ENCODE measurements at regions not wholly inside any gene's neighbourhood (a gene's known extent, or its start where the extent isn't known, plus 50 kb on each side); places are given as distances from the start of the nearest gene placed in this dataset.
"Not testable (repeated sequence)": the region's sequence is repeated elsewhere in the genome, so short reads cannot be mapped to it uniquely, and the experiment has no call there.

- Histone ChIP-seq H3K27ac (ENCODE audit: low read length) (no peak overlapping the region), H3K36me3 (ENCODE audit: control insufficient read depth, insufficient read depth, low read length) (no peaks in the 10 kb centered on the region), H3K27me3 (ENCODE audit: control insufficient read depth, insufficient read depth, low read length) (no peaks in the 10 kb centered on the region), H3K9me3 (ENCODE audit: control insufficient read depth, insufficient read depth, low read length) (0 out of 2 replicates have a peak, but pooled peaks cover 2% of the 10 kb centered on the region), H3K4me3 (ENCODE audit: low read length) (no peak overlapping the region), H3K4me1 (ENCODE audit: control insufficient read depth, insufficient read depth, low read length) (no peaks in the 10 kb centered on the region)
- WGBS (ENCODE audit: insufficient coverage, insufficient read length) = no CpG with 5 or more reads among the region's 2 CpGs
- no peak for DNase-seq (ENCODE audit: low read depth, low spot score)
Observed at GRCh38 chr10:36017137-36017536, 375.0 kb upstream of the FZD8 start.

GRCh38 chr10:36007369-36007768 is 365.3 kb upstream of the FZD8 start:
- H3K9me3 ChIP-seq (ENCODE audit: control insufficient read depth, insufficient read depth, low read length) = no peaks in the 10 kb centered on the region
- H3K4me3 ChIP-seq (ENCODE audit: low read length) = no peak overlapping the region
- no peaks in the 10 kb centered on the region for H3K36me3 ChIP-seq (ENCODE audit: control insufficient read depth, insufficient read depth, low read length)
- no peak overlapping the region for H3K27ac ChIP-seq (ENCODE audit: low read length)
- no peaks in the 10 kb centered on the region for H3K27me3 ChIP-seq (ENCODE audit: control insufficient read depth, insufficient read depth, low read length)
- no CpG with 5 or more reads among the region's 4 CpGs for WGBS (ENCODE audit: insufficient coverage, insufficient read length)
- H3K4me1 ChIP-seq (ENCODE audit: control insufficient read depth, insufficient read depth, low read length) = no peaks in the 10 kb centered on the region
- DNase-seq (ENCODE audit: low read depth, low spot score) = no peak

GRCh38 chr10:36003688-36004087 is 361.6 kb upstream of the FZD8 start:
- no peaks in the 10 kb centered on the region for H3K9me3 ChIP-seq (ENCODE audit: control insufficient read depth, insufficient read depth, low read length)
- no peak for DNase-seq (ENCODE audit: low read depth, low spot score)
- no peaks in the 10 kb centered on the region for H3K36me3 ChIP-seq (ENCODE audit: control insufficient read depth, insufficient read depth, low read length)
- no peak overlapping the region for H3K4me3 ChIP-seq (ENCODE audit: low read length)
- H3K4me1 ChIP-seq (ENCODE audit: control insufficient read depth, insufficient read depth, low read length) = no peaks in the 10 kb centered on the region
- H3K27ac ChIP-seq (ENCODE audit: low read length) = no peak overlapping the region
- WGBS (ENCODE audit: insufficient coverage, insufficient read length) = no CpG with 5 or more reads among the region's 7 CpGs
- H3K27me3 ChIP-seq (ENCODE audit: control insufficient read depth, insufficient read depth, low read length) = no peaks in the 10 kb centered on the region

GRCh38 chr10:36003031-36003600 is 361.0 kb upstream of the FZD8 start:
- Histone ChIP-seq H3K4me3 (ENCODE audit: low read length) (no peak overlapping the region), H3K27me3 (ENCODE audit: control insufficient read depth, insufficient read depth, low read length) (no peaks in the 10 kb centered on the region), H3K36me3 (ENCODE audit: control insufficient read depth, insufficient read depth, low read length) (no peaks in the 10 kb centered on the region), H3K27ac (ENCODE audit: low read length) (no peak overlapping the region), H3K9me3 (ENCODE audit: control insufficient read depth, insufficient read depth, low read length) (no peaks in the 10 kb centered on the region), H3K4me1 (ENCODE audit: control insufficient read depth, insufficient read depth, low read length) (no peaks in the 10 kb centered on the region)
- WGBS (ENCODE audit: insufficient coverage, insufficient read length) = no CpG with 5 or more reads among the region's 12 CpGs
- no peak for DNase-seq (ENCODE audit: low read depth, low spot score)

GRCh38 chr10:36002445-36002844 is 360.3 kb upstream of the FZD8 start:
- Histone ChIP-seq H3K4me1 (ENCODE audit: control insufficient read depth, insufficient read depth, low read length) (no peaks in the 10 kb centered on the region), H3K36me3 (ENCODE audit: control insufficient read depth, insufficient read depth, low read length) (no peaks in the 10 kb centered on the region), H3K9me3 (ENCODE audit: control insufficient read depth, insufficient read depth, low read length) (no peaks in the 10 kb centered on the region), H3K4me3 (ENCODE audit: low read length) (no peak overlapping the region), H3K27me3 (ENCODE audit: control insufficient read depth, insufficient read depth, low read length) (no peaks in the 10 kb centered on the region), H3K27ac (ENCODE audit: low read length) (no peak overlapping the region)
- no peak for DNase-seq (ENCODE audit: low read depth, low spot score)
- WGBS (ENCODE audit: insufficient coverage, insufficient read length) = no CpG with 5 or more reads among the region's 5 CpGs

- H3K27ac ChIP-seq (ENCODE audit: low read length); H3K27me3 ChIP-seq (ENCODE audit: control insufficient read depth, insufficient read depth, low read length); H3K36me3 ChIP-seq (ENCODE audit: control insufficient read depth, insufficient read depth, low read length); DNase-seq (ENCODE audit: low read depth, low spot score); H3K9me3 ChIP-seq (ENCODE audit: control insufficient read depth, insufficient read depth, low read length); H3K4me3 ChIP-seq (ENCODE audit: low read length); H3K4me1 ChIP-seq (ENCODE audit: control insufficient read depth, insufficient read depth, low read length): not testable (repeated sequence)
- WGBS (ENCODE audit: insufficient coverage, insufficient read length) = no CpG with 5 or more reads among the region's 1 CpG
Observed at GRCh38 chr10:36000754-36001153, 358.7 kb upstream of the FZD8 start.

- Histone ChIP-seq H3K27ac (ENCODE audit: low read length) (no peak overlapping the region), H3K4me1 (ENCODE audit: control insufficient read depth, insufficient read depth, low read length) (no peaks in the 10 kb centered on the region; the same call in 1 of the 2 replicates), H3K27me3 (ENCODE audit: control insufficient read depth, insufficient read depth, low read length) (no peaks in the 10 kb centered on the region), H3K9me3 (ENCODE audit: control insufficient read depth, insufficient read depth, low read length) (no peaks in the 10 kb centered on the region), H3K36me3 (ENCODE audit: control insufficient read depth, insufficient read depth, low read length) (no peaks in the 10 kb centered on the region), H3K4me3 (ENCODE audit: low read length) (no peak overlapping the region)
- no peak for DNase-seq (ENCODE audit: low read depth, low spot score)
- no CpG with 5 or more reads among the region's 3 CpGs for WGBS (ENCODE audit: insufficient coverage, insufficient read length)
Observed at GRCh38 chr10:35998026-35998425, 355.9 kb upstream of the FZD8 start.

GRCh38 chr10:35995485-35995884 is 353.4 kb upstream of the FZD8 start:
- DNase-seq (ENCODE audit: low read depth, low spot score) = no peak

GRCh38 chr10:35993591-35994515 is 351.8 kb upstream of the FZD8 start:
- H3K4me1 ChIP-seq (ENCODE audit: control insufficient read depth, insufficient read depth, low read length) = no peaks in the 10 kb centered on the region; the same call in 1 of the 2 replicates
- H3K27ac ChIP-seq (ENCODE audit: low read length) = no peak overlapping the region
- no peak overlapping the region for H3K4me3 ChIP-seq (ENCODE audit: low read length)
- no peak for DNase-seq (ENCODE audit: low read depth, low spot score)
- H3K27me3 ChIP-seq (ENCODE audit: control insufficient read depth, insufficient read depth, low read length) = no peaks in the 10 kb centered on the region
- WGBS (ENCODE audit: insufficient coverage, insufficient read length) = no CpG with 5 or more reads among the region's 8 CpGs
- no peaks in the 10 kb centered on the region for H3K9me3 ChIP-seq (ENCODE audit: control insufficient read depth, insufficient read depth, low read length)
- no peaks in the 10 kb centered on the region for H3K36me3 ChIP-seq (ENCODE audit: control insufficient read depth, insufficient read depth, low read length)

More at GRCh38 chr10:35995485-35995884, 353.4 kb upstream of the FZD8 start:
- WGBS (ENCODE audit: insufficient coverage, insufficient read length) = no CpG with 5 or more reads among the region's 4 CpGs
- H3K4me1 ChIP-seq (ENCODE audit: control insufficient read depth, insufficient read depth, low read length) = no peaks in the 10 kb centered on the region; the same call in 1 of the 2 replicates
- H3K27ac ChIP-seq (ENCODE audit: low read length) = no peak overlapping the region
- H3K9me3 ChIP-seq (ENCODE audit: control insufficient read depth, insufficient read depth, low read length) = no peaks in the 10 kb centered on the region
- H3K36me3 ChIP-seq (ENCODE audit: control insufficient read depth, insufficient read depth, low read length) = no peaks in the 10 kb centered on the region
- H3K4me3 ChIP-seq (ENCODE audit: low read length) = no peak overlapping the region
- H3K27me3 ChIP-seq (ENCODE audit: control insufficient read depth, insufficient read depth, low read length) = no peaks in the 10 kb centered on the region

GRCh38 chr10:35992107-35992506 is 350.0 kb upstream of the FZD8 start:
- no peak for DNase-seq (ENCODE audit: low read depth, low spot score)
- Histone ChIP-seq H3K4me1 (ENCODE audit: control insufficient read depth, insufficient read depth, low read length) (no peaks in the 10 kb centered on the region; the same call in 1 of the 2 replicates), H3K36me3 (ENCODE audit: control insufficient read depth, insufficient read depth, low read length) (no peaks in the 10 kb centered on the region), H3K4me3 (ENCODE audit: low read length) (no peak overlapping the region), H3K9me3 (ENCODE audit: control insufficient read depth, insufficient read depth, low read length) (no peaks in the 10 kb centered on the region), H3K27me3 (ENCODE audit: control insufficient read depth, insufficient read depth, low read length) (no peaks in the 10 kb centered on the region), H3K27ac (ENCODE audit: low read length) (no peak overlapping the region)

Measured in iPS DF 6.9 (cell line).